Sigmoid colon (tissue), 6 donors: ENCODE measurements at regions not wholly inside any gene's neighbourhood (a gene's known extent, or its start where the extent isn't known, plus 50 kb on each side); places are given as distances from the start of the nearest gene placed in this dataset.

Experiments
- DNase-seq: peaks from one replicate; pipeline ENCODE4 v3.0.0-alpha.2; 2019
- H3K27ac ChIP-seq, 4 donors: fragments of 200-600 bp; sonication (generic); one replicate each; pipeline ENCODE4 v1.5.1; 2016 to 2019; ENCODE audit warnings: mild to moderate bottlenecking in 1 of 4
- H3K27me3 ChIP-seq, 3 donors: fragments of 200-600 bp; sonication (generic); one replicate each; pipeline ENCODE4 v1.5.1; 2019; ENCODE audit warnings: mild to moderate bottlenecking in 1 of 3
- H3K36me3 ChIP-seq, 4 donors: fragments of 200-600 bp; sonication (generic); one replicate each; pipeline ENCODE4 v1.5.1; 2016 to 2019
- H3K4me1 ChIP-seq, 4 donors: fragments of 200-600 bp; sonication (generic); one replicate each; pipeline ENCODE4 v1.5.1; 2017 to 2019
- H3K4me3 ChIP-seq, 4 donors: fragments of 200-600 bp; sonication (generic); one replicate each; pipeline ENCODE4 v1.5.1; 2017 to 2019; ENCODE audit warnings: mild to moderate bottlenecking in 2 of 4, moderate library complexity in 1 of 4
- H3K9me3 ChIP-seq, 4 donors: fragments of 200-600 bp in 3 of 4; sonication (generic) in 3 of 4; one replicate each; pipeline versions ENCODE4 v1.5.1 to v1.6.1; 2013 to 2019
- CTCF ChIP-seq, 4 experiments: fragments of 450-650 bp in 3 of 4; fragments of 200-600 bp in 1 of 4; IDR thresholded peaks; one replicate each; pipeline ENCODE4 v1.5.1; 2016 to 2019; ENCODE audit warnings: antibody characterized with exemption in 4 of 4, mild to moderate bottlenecking in 3 of 4, moderate library complexity in 2 of 4
- EP300 ChIP-seq, 4 donors: sonication (generic); formaldehyde crosslinking; IDR thresholded peaks; one replicate each; pipeline ENCODE4 v1.6.1; 2017; ENCODE audit warnings: antibody characterized with exemption in 4 of 4
- POLR2A ChIP-seq, 2 donors: fragments of 450-650 bp; IDR thresholded peaks; one replicate each; pipeline ENCODE4 v1.6.1; 2016; ENCODE audit warnings: antibody characterized with exemption in 2 of 2, mild to moderate bottlenecking in 2 of 2, moderate library complexity in 2 of 2
- POLR2AphosphoS5 ChIP-seq, 4 donors: sonication (generic); formaldehyde crosslinking; IDR thresholded peaks; one replicate each; pipeline ENCODE4 v1.6.1; 2017; ENCODE audit warnings: antibody characterized with exemption in 4 of 4
- WGBS, 2 donors: extraction: QIAGEN DNeasy Blood & Tissue Kit; methylation state at CpG; one replicate each; pipeline ENCODE4 v1.1.7; 2013; 5-methylcytosine and 5-hydroxymethylcytosine counted together
- intact Hi-C: fragments of 100-400 bp; cut with DNase I; formaldehyde crosslinking; loops from one replicate; pipeline ENCODE4 v1.15.1; 2023
- donor health status: healthy with polysubstance abuse.
- donor health status: healthy.

GRCh38 chr16:85385463-85386331 is 227.4 kb upstream of the GSE1 start:
- H3K27ac ChIP-seq: no peak overlapping the region
- peaks cover 0 to 50% (median 38%) of the 10 kb centered on the region in 4 donors for H3K4me1 ChIP-seq
- no peaks in the 10 kb centered on the region for H3K27me3 ChIP-seq
- no peak overlapping the region for H3K4me3 ChIP-seq
- 71 to 78% methylated on average over 32 of the region's 32 CpGs for WGBS, 2 donors
- no peaks in the 10 kb centered on the region for H3K9me3 ChIP-seq
- TF ChIP-seq EP300 (IDR thresholded peaks at IDR 0.05): no peak
- TF ChIP-seq CTCF (IDR thresholded peaks at IDR 0.05): no peak
- no peak for TF ChIP-seq POLR2A (IDR thresholded peaks at IDR 0.05)
- no peak for TF ChIP-seq POLR2AphosphoS5 (IDR thresholded peaks at IDR 0.05)
- peak; percentile 69 for DNase-seq
- H3K36me3 ChIP-seq: no peaks in the 10 kb centered on the region
- intact Hi-C loops: no loop called here

GRCh38 chr16:85386467-85387170 is 226.5 kb upstream of the GSE1 start:
- H3K27me3 ChIP-seq: no peaks in the 10 kb centered on the region
- intact Hi-C loops: no loop called here
- H3K4me1 ChIP-seq: peaks cover 0 to 50% (median 38%) of the 10 kb centered on the region in 4 donors
- TF ChIP-seq POLR2AphosphoS5 (IDR thresholded peaks at IDR 0.05): no peak
- no peak for TF ChIP-seq POLR2A (IDR thresholded peaks at IDR 0.05)
- no peak for TF ChIP-seq CTCF (IDR thresholded peaks at IDR 0.05)
- no peak for TF ChIP-seq EP300 (IDR thresholded peaks at IDR 0.05)
- no peak overlapping the region for H3K4me3 ChIP-seq
- H3K36me3 ChIP-seq: no peaks in the 10 kb centered on the region
- DNase-seq: peak; percentile 50
- H3K9me3 ChIP-seq: no peaks in the 10 kb centered on the region
- 88 to 92% methylated on average over 13 of the region's 13 CpGs for WGBS, 2 donors
- no peak overlapping the region for H3K27ac ChIP-seq

- 93 to 94% methylated on average over 11 of the region's 11 CpGs for WGBS, 2 donors
- intact Hi-C loops: no loop called here
- Histone ChIP-seq H3K4me3 (no peak overlapping the region), H3K4me1 (peaks cover 0 to 50% (median 37%) of the 10 kb centered on the region in 4 donors), H3K36me3 (no peaks in the 10 kb centered on the region), H3K27ac (no peak overlapping the region), H3K9me3 (no peaks in the 10 kb centered on the region), H3K27me3 (no peaks in the 10 kb centered on the region)
- TF ChIP-seq POLR2A (IDR thresholded peaks at IDR 0.05) (no peak), EP300 (IDR thresholded peaks at IDR 0.05) (no peak), CTCF (IDR thresholded peaks at IDR 0.05) (no peak), POLR2AphosphoS5 (IDR thresholded peaks at IDR 0.05) (no peak)
- peak; percentile 63 for DNase-seq
These were observed 226.0 kb upstream of the GSE1 start for GRCh38 chr16:85387171-85387507.

- 92 to 96% methylated on average over 2 of the region's 2 CpGs for WGBS, 2 donors
- Histone ChIP-seq H3K9me3 (no peaks in the 10 kb centered on the region), H3K36me3 (no peaks in the 10 kb centered on the region), H3K27me3 (no peaks in the 10 kb centered on the region), H3K27ac (no peak overlapping the region), H3K4me1 (peaks cover 0 to 49% (median 31%) of the 10 kb centered on the region in 4 donors), H3K4me3 (no peak overlapping the region)
- intact Hi-C loops: no loop called here
- no peak for DNase-seq
- TF ChIP-seq CTCF (IDR thresholded peaks at IDR 0.05): no peak
- TF ChIP-seq POLR2A (IDR thresholded peaks at IDR 0.05): no peak
- no peak for TF ChIP-seq POLR2AphosphoS5 (IDR thresholded peaks at IDR 0.05)
- TF ChIP-seq EP300 (IDR thresholded peaks at IDR 0.05): no peak
These were observed 225.3 kb upstream of the GSE1 start for GRCh38 chr16:85387731-85388295.
